Heart right ventricle (tissue), 16 donors: ENCODE measurements at regions not wholly inside any gene's neighbourhood (a gene's known extent, or its start where the extent isn't known, plus 50 kb on each side); places are given as distances from the start of the nearest gene placed in this dataset.

ENCODE experiments used
- ATAC-seq, 8 donors: fragments of 200-7000 bp; cut with Tn5 transposase; one replicate each; pipeline ENCODE4 v1.9.1; 2020; ENCODE audit warnings: mild to moderate bottlenecking in 8 of 8, moderate library complexity in 8 of 8, moderate number of reproducible peaks in 1 of 8
- DNase-seq, 2 donors: peaks; one replicate each; pipeline ENCODE4 v3.0.0-alpha.2; 2020
- H3K27ac ChIP-seq, 10 donors: fragments of 200-600 bp; sonication (generic) in 2 of 10; one replicate each; pipeline versions ENCODE4 v1.5.0 to v1.8.0; 2020 to 2022; ENCODE audit warnings: mild to moderate bottlenecking in 3 of 10
- H3K27me3 ChIP-seq, 7 donors: fragments of 200-600 bp; one replicate each; pipeline ENCODE4 v1.8.0; 2021 to 2022; ENCODE audit warnings: mild to moderate bottlenecking in 2 of 7
- H3K36me3 ChIP-seq, 9 donors: fragments of 200-600 bp; sonication (generic) in 1 of 9; one replicate each; pipeline versions ENCODE4 v1.5.0 to v1.8.0; 2020 to 2022; ENCODE audit warnings: mild to moderate bottlenecking in 2 of 9
- H3K4me1 ChIP-seq, 9 donors: fragments of 200-600 bp; sonication (generic) in 1 of 9; one replicate each; pipeline versions ENCODE4 v1.5.0 to v1.8.0; 2020 to 2022; ENCODE audit warnings: mild to moderate bottlenecking in 4 of 9
- H3K4me3 ChIP-seq, 10 donors: fragments of 200-600 bp; sonication (generic) in 2 of 10; one replicate each; pipeline versions ENCODE4 v1.5.0 to v1.8.0; 2020 to 2022; ENCODE audit warnings: mild to moderate bottlenecking in 7 of 10, moderate library complexity in 2 of 10
- H3K9me3 ChIP-seq, 11 donors: fragments of 200-600 bp in 10 of 11; sonication (generic) in 2 of 11; one replicate each; pipeline versions ENCODE4 v1.5.0 to v1.8.0; 2013 to 2022; ENCODE audit warnings: mild to moderate bottlenecking in 2 of 11, control low read depth in 1 of 11, moderate library complexity in 1 of 11
- WGBS, 2 donors: extraction: QIAGEN DNeasy Blood & Tissue Kit; methylation state at CpG; one replicate each; pipeline ENCODE4 v1.1.7; 2013; ENCODE audit warnings: inconsistent platforms in 1 of 2; 5-methylcytosine and 5-hydroxymethylcytosine counted together
- intact Hi-C, 10 donors: fragments of 100-400 bp; cut with DNase I; formaldehyde crosslinking; loops; one replicate each; pipeline versions ENCODE4 v1.11.1 to v1.14.2; 2022
- TF ChIP-seq, protein P1 (sequence below), 9 donors: fragments of 200-600 bp; sonication (generic) in 2 of 9; IDR thresholded peaks; one replicate each; pipeline versions ENCODE4 v1.5.0 to v1.8.0; 2021 to 2022; ENCODE audit warnings: antibody characterized with exemption in 9 of 9, mild to moderate bottlenecking in 5 of 9, moderate library complexity in 1 of 9
- donor health status: Arrhythmogenic right ventricular cardiomyopathy.
- donor health status: ischemic (EF 13 %, LVEDD 7.1; RV severe dilation, severe dysfunction).
- donor health status: healthy with polysubstance abuse.
- donor health status: DM: no; HTN: yes; CAD: no.
- donor health status: DM: no; HTN: no; CAD: no.
- donor health status: ischemic (EF 25% LVEDD 6.9; RV normal size, moderate dysfunction).
- donor health status: ischemic (EF 25% LVEDD 5.7; RV mildly dilated, moderate dysfunction).
- donor health status: healthy.
- donor health status: DM: yes; HTN: yes; CAD: no.
- donor health status: Ischemic cardiomyopathy.
- donor health status: ischemic (EF 35%, LVEDD 5.7; RV mildly dilated, moderate dysfunction).
- donor health status: nonischemic (EF 11% LVEDD 7.7; RV severe dilation, severe dysfunction).
- donor health status: DM: yes; HTN: yes; CAD: no.
- donor health status: PGD.
- donor health status: ischemic (EF 29% LVEDD 5.4; RV normal size, mild dysfunction).
- donor health status: nonischemic (EF 23%, LVEDD 6.1; RV moderate dilation, normal function).

GRCh38 chr5:118199801-118200200, 788.5 kb downstream of the DTWD2 start:
- no peak overlapping the region for H3K27ac ChIP-seq
- DNase-seq: no peak
- TF ChIP-seq, protein P1, sequence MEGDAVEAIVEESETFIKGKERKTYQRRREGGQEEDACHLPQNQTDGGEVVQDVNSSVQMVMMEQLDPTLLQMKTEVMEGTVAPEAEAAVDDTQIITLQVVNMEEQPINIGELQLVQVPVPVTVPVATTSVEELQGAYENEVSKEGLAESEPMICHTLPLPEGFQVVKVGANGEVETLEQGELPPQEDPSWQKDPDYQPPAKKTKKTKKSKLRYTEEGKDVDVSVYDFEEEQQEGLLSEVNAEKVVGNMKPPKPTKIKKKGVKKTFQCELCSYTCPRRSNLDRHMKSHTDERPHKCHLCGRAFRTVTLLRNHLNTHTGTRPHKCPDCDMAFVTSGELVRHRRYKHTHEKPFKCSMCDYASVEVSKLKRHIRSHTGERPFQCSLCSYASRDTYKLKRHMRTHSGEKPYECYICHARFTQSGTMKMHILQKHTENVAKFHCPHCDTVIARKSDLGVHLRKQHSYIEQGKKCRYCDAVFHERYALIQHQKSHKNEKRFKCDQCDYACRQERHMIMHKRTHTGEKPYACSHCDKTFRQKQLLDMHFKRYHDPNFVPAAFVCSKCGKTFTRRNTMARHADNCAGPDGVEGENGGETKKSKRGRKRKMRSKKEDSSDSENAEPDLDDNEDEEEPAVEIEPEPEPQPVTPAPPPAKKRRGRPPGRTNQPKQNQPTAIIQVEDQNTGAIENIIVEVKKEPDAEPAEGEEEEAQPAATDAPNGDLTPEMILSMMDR (IDR thresholded peaks at IDR 0.05): no peak
- H3K4me1 ChIP-seq: no peaks in the 10 kb centered on the region
- no peaks in the 10 kb centered on the region for H3K27me3 ChIP-seq
- no peak for ATAC-seq
- H3K36me3 ChIP-seq: no peaks in the 10 kb centered on the region
- H3K9me3 ChIP-seq: no peaks in the 10 kb centered on the region
- H3K4me3 ChIP-seq: no peak overlapping the region
- intact Hi-C loops: no loop called here
- WGBS, 2 donors: 92 to 96% methylated on average over 2 of the region's 2 CpGs

DNA sequence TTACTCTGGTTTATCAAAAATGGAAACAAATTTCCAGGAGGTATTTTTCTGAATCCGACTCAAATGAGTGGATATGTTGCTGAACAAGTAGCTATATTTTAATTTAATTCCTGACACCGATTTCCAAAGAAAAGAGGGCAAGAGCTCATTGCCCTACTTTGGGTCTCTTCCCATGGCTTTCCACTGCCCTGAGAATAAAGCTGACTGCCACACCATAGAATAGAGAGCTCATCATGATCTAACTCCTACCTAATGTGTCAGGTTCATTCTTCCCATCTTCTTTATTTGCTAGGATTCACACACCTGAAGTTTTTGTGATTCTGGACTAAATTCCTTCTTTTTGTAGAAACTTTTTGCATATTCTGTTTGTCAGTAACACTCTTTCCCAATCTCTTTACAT, 792.1 kb downstream of the DTWD2 start:
- Histone ChIP-seq H3K27ac (no peak overlapping the region), H3K36me3 (no peaks in the 10 kb centered on the region), H3K9me3 (no peaks in the 10 kb centered on the region), H3K4me3 (no peak overlapping the region), H3K4me1 (no peaks in the 10 kb centered on the region), H3K27me3 (no peaks in the 10 kb centered on the region)
- ATAC-seq (no peak), DNase-seq (no peak)
- intact Hi-C loops: no loop called here
- 87 to 93% methylated on average over 2 of the region's 2 CpGs for WGBS, 2 donors
- TF ChIP-seq, protein P1 (IDR thresholded peaks at IDR 0.05): no peak

DNA sequence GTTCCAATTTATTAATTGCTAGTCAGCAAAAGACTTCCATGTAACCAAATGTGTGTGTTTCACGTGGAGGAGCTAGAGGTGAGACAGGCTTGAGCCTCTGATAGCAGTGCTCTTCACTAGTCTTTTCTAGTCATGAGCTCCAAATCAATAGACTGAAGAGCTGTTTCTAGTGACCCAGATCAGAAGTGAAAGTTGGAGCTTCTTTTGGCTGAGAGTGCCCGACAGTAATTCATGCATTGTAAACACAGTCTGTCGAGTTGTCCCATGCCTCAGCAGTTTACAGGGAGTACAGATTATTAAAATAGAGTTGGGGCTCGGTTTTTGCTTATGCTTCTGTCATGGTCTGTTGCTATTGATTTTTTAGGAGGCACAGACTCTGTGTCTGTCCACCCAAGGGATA, 793.1 kb downstream of the DTWD2 start:
- 52 to 67% methylated on average over 4 of the region's 4 CpGs for WGBS, 2 donors
- Histone ChIP-seq H3K27ac (no peak overlapping the region), H3K27me3 (no peaks in the 10 kb centered on the region), H3K4me1 (no peaks in the 10 kb centered on the region), H3K36me3 (no peaks in the 10 kb centered on the region), H3K9me3 (no peaks in the 10 kb centered on the region), H3K4me3 (no peak overlapping the region)
- intact Hi-C loops: no loop called here
- TF ChIP-seq, protein P1 (IDR thresholded peaks at IDR 0.05): no peak
- ATAC-seq (no peak), DNase-seq (no peak)

- H3K36me3 ChIP-seq: no peaks in the 10 kb centered on the region
- TF ChIP-seq, protein P1 (IDR thresholded peaks at IDR 0.05): no peak
- H3K27me3 ChIP-seq: no peaks in the 10 kb centered on the region
- 82 to 84% methylated on average over 2 of the region's 2 CpGs for WGBS, 2 donors
- intact Hi-C loops: no loop called here
- DNase-seq (no peak), ATAC-seq (no peak)
- H3K4me1 ChIP-seq: no peaks in the 10 kb centered on the region
- H3K4me3 ChIP-seq: no peak overlapping the region
- no peak overlapping the region for H3K27ac ChIP-seq
- H3K9me3 ChIP-seq: no peaks in the 10 kb centered on the region
Measured at GRCh38 chr5:118193194-118193905, 795.0 kb downstream of the DTWD2 start.
